SK-N-SH (cell line): ENCODE measurements at regions not wholly inside any gene's neighbourhood (a gene's known extent, or its start where the extent isn't known, plus 50 kb on each side); places are given as distances from the start of the nearest gene placed in this dataset.
A peak's percentile ranks its signal among the peaks of the same experiment; 100 is the strongest.

Experiments used
- CTCF ChIA-PET: fragments of 300-600, 350-600 bp; formaldehyde crosslinking; extraction: SDS; loops from one replicate; lab custom pipeline; 2021; lab: Yijun Ruan, JAX
- POLR2A ChIA-PET: fragments of 350-600 bp; sonication (Branson Sonifier 250); formaldehyde crosslinking; extraction: SDS; loops from one replicate; lab custom pipeline; 2020; ENCODE audit warnings: antibody characterized with exemption, inconsistent platforms; lab: Yijun Ruan, JAX
- DNase-seq: peaks from one replicate; pipeline ENCODE4 v3.0.0; 2012
- H2AFZ ChIP-seq: fragments of 200-600 bp; sonication (generic); 2 replicates; pipeline ENCODE4 v1.8.1; 2016; ENCODE audit warnings: antibody characterized with exemption, mild to moderate bottlenecking, low read depth
- H3F3A ChIP-seq: fragments of 200-600 bp; sonication (generic); replicated peaks from 2 replicates; pipeline ENCODE3; 2016; ENCODE audit warnings: antibody characterized with exemption, mild to moderate bottlenecking; ENCODE audit not compliant: insufficient read depth
- H3K27ac ChIP-seq, 2 experiments: fragments of 200-500 bp in 1 of 2; fragments of 200-600 bp in 1 of 2; sonication (Bioruptor generic) in 1 of 2; sonication (generic), shearing (Covaris generic) in 1 of 2; 2 replicates each; pipeline versions ENCODE4 v1.5.1 to v1.6.1; 2014 to 2016; ENCODE audit warnings: low read depth in 2 of 2, inconsistent platforms in 1 of 2, low read length in 1 of 2, mild to moderate bottlenecking in 1 of 2, mixed read lengths in 1 of 2
- H3K27me3 ChIP-seq: fragments of 200-600 bp; sonication (generic), shearing (Covaris generic); 2 replicates; pipeline ENCODE4 v1.6.1; 2016; ENCODE audit warnings: mixed run types; ENCODE audit not compliant: insufficient read depth
- H3K36me3 ChIP-seq, 2 experiments: fragments of 200-500 bp in 1 of 2; fragments of 200-600 bp in 1 of 2; sonication (Bioruptor generic) in 1 of 2; sonication (generic) in 1 of 2; replicated peaks in 1 of 2; 2 replicates each; pipeline versions ENCODE3 to v1.5.1; 2014 to 2016; ENCODE audit warnings: low read length in 1 of 2, mild to moderate bottlenecking in 1 of 2; ENCODE audit not compliant: insufficient read depth in 2 of 2, control insufficient read depth in 1 of 2
- H3K4me1 ChIP-seq, 2 experiments: fragments of 200-500 bp in 1 of 2; fragments of 200-600 bp in 1 of 2; sonication (Bioruptor generic) in 1 of 2; sonication (generic), shearing (Covaris generic) in 1 of 2; 2 replicates each; pipeline versions ENCODE4 v1.5.1 to v1.6.1; 2014 to 2016; ENCODE audit warnings: low read depth in 1 of 2, low read length in 1 of 2, mixed run types in 1 of 2; ENCODE audit not compliant: insufficient read depth in 2 of 2, control insufficient read depth in 1 of 2
- H3K4me2 ChIP-seq: fragments of 200-600 bp; sonication (generic), shearing (Covaris generic); 2 replicates; pipeline ENCODE4 v1.6.1; 2017; ENCODE audit warnings: mixed run types
- H3K4me3 ChIP-seq, 2 experiments: fragments of 200-500 bp in 1 of 2; fragments of 200-600 bp in 1 of 2; sonication (Bioruptor generic) in 1 of 2; sonication (generic), shearing (Covaris generic) in 1 of 2; 2 replicates each; pipeline versions ENCODE4 v1.5.1 to v1.8.1; 2014 to 2016; ENCODE audit warnings: low read depth in 2 of 2, inconsistent platforms in 1 of 2, low read length in 1 of 2, mild to moderate bottlenecking in 1 of 2, mixed read lengths in 1 of 2, moderate library complexity in 1 of 2
- H3K79me2 ChIP-seq: fragments of 200-600 bp; sonication (generic); 2 replicates; pipeline ENCODE4 v1.8.1; 2017; ENCODE audit warnings: mild to moderate bottlenecking; ENCODE audit not compliant: insufficient read depth
- H3K9ac ChIP-seq: fragments of 200-600 bp; sonication (generic); 2 replicates; pipeline ENCODE4 v1.6.1; 2017; ENCODE audit warnings: mixed run types
- H3K9me2 ChIP-seq: fragments of 200-600 bp; sonication (generic); 2 replicates; pipeline ENCODE4 v1.6.1; 2017; ENCODE audit warnings: mixed run types
- H3K9me3 ChIP-seq: fragments of 200-600 bp; sonication (generic); 2 replicates; pipeline ENCODE4 v1.6.1; 2017; ENCODE audit warnings: mixed run types, mild to moderate bottlenecking, moderate library complexity
- H4K20me1 ChIP-seq: fragments of 200-600 bp; sonication (generic); 2 replicates; pipeline ENCODE4 v1.6.1; 2017; ENCODE audit warnings: mild to moderate bottlenecking, mixed run types; ENCODE audit not compliant: insufficient read depth
- CHD2 ChIP-seq: fragments of 150-350 bp; IDR thresholded peaks from 2 replicates; pipeline ENCODE4 v1.6.1; 2018; ENCODE audit warnings: low read length; ENCODE audit not compliant: partially characterized antibody
- CTCF ChIP-seq: fragments of 200-600 bp; sonication (generic); IDR thresholded peaks from 2 replicates; pipeline ENCODE4 v1.6.1; 2017; ENCODE audit warnings: antibody characterized with exemption, mild to moderate bottlenecking, moderate library complexity
- ELF1 ChIP-seq: IDR thresholded peaks from 2 replicates; pipeline ENCODE4 v1.4.0; 2012
- EP300 ChIP-seq, 2 experiments: IDR thresholded peaks; 2 replicates each; pipeline versions ENCODE4 v1.4.0 to v1.6.1; 2012; ENCODE audit warnings: borderline replicate concordance in 1 of 2, low read depth in 1 of 2, low read length in 1 of 2
- EZH2phosphoT487 ChIP-seq: fragments of 200-600 bp; sonication (generic); IDR thresholded peaks from 2 replicates; pipeline ENCODE4 v1.6.1; 2017; ENCODE audit warnings: low read depth, mixed run types, mild to moderate bottlenecking, antibody characterized with exemption, moderate library complexity, borderline replicate concordance
- FOSL2 ChIP-seq: IDR thresholded peaks from 2 replicates; pipeline ENCODE4 v1.4.0; 2012; ENCODE audit warnings: low read depth, mild to moderate bottlenecking, moderate library complexity, borderline replicate concordance
- FOXJ3 ChIP-seq: sonication (generic); formaldehyde crosslinking; IDR thresholded peaks from 2 replicates; pipeline ENCODE4 v1.5.1; 2020; ENCODE audit warnings: mild to moderate bottlenecking, missing genetic modification reagents
- FOXM1 ChIP-seq: IDR thresholded peaks from 2 replicates; pipeline ENCODE4 v1.4.0; 2012; ENCODE audit warnings: low read depth, mild to moderate bottlenecking
- GATA2 ChIP-seq: sonication (generic); formaldehyde crosslinking; IDR thresholded peaks from 2 replicates; pipeline ENCODE4 v1.5.0; 2020; ENCODE audit warnings: mild to moderate bottlenecking, missing genetic modification reagents
- IRF3 ChIP-seq: fragments of 150-350 bp; IDR thresholded peaks from 2 replicates; pipeline ENCODE4 v1.6.1; 2016; ENCODE audit warnings: mild to moderate bottlenecking, low read depth, low read length
- JUND ChIP-seq: IDR thresholded peaks from 2 replicates; pipeline ENCODE4 v1.4.0; 2012
- MAX ChIP-seq: IDR thresholded peaks from 2 replicates; pipeline ENCODE4 v1.4.0; 2012; ENCODE audit warnings: low read depth
- MEF2A ChIP-seq: IDR thresholded peaks from 2 replicates; pipeline ENCODE4 v1.4.0; 2012; ENCODE audit warnings: low read depth, borderline replicate concordance
- MXI1 ChIP-seq: IDR thresholded peaks from 2 replicates; pipeline ENCODE4 v1.6.1; 2012; ENCODE audit warnings: mild to moderate bottlenecking, low read depth, low read length, improper control_type of control experiment
- NFIC ChIP-seq: IDR thresholded peaks from 2 replicates; pipeline ENCODE4 v1.4.0; 2012; ENCODE audit warnings: borderline replicate concordance
- NRF1 ChIP-seq: IDR thresholded peaks from 2 replicates; pipeline ENCODE4 v1.6.1; 2012; ENCODE audit warnings: low read depth, mild to moderate bottlenecking, low read length
- PBX3 ChIP-seq: IDR thresholded peaks from 2 replicates; pipeline ENCODE4; 2012
- POLR2AphosphoS5 ChIP-seq: IDR thresholded peaks from 2 replicates; pipeline ENCODE4 v1.6.1; 2012; ENCODE audit warnings: low read depth, low read length
- RAD21 ChIP-seq: IDR thresholded peaks from 2 replicates; pipeline ENCODE4 v1.6.1; 2012; ENCODE audit warnings: mild to moderate bottlenecking, low read length
- RCOR1 ChIP-seq: fragments of 150-350 bp; IDR thresholded peaks from 2 replicates; pipeline ENCODE4 v1.6.1; 2017; ENCODE audit warnings: antibody characterized with exemption, low read length
- RFX5 ChIP-seq: IDR thresholded peaks from 2 replicates; pipeline ENCODE4 v1.6.1; 2012; ENCODE audit warnings: mild to moderate bottlenecking, improper control_type of control experiment, low read length
- RXRA ChIP-seq: IDR thresholded peaks from 2 replicates; pipeline ENCODE4 v1.4.0; 2012; ENCODE audit warnings: low read depth, mild to moderate bottlenecking, borderline replicate concordance
- SIN3A ChIP-seq: IDR thresholded peaks from 2 replicates; pipeline ENCODE4 v1.6.1; 2012; ENCODE audit warnings: low read depth, mild to moderate bottlenecking, low read length, moderate library complexity, borderline replicate concordance
- SMC3 ChIP-seq: IDR thresholded peaks from 2 replicates; pipeline ENCODE4 v1.6.1; 2012; ENCODE audit warnings: low read depth, low read length, improper control_type of control experiment
- TAF1 ChIP-seq: IDR thresholded peaks from 2 replicates; pipeline ENCODE4 v1.6.1; 2012; ENCODE audit warnings: low read depth, mild to moderate bottlenecking, low read length, moderate library complexity, borderline replicate concordance
- TCF12 ChIP-seq: IDR thresholded peaks from 2 replicates; pipeline ENCODE4 v1.4.0; 2012
- TEAD4 ChIP-seq: IDR thresholded peaks from 2 replicates; pipeline ENCODE4 v1.4.0; 2012; ENCODE audit warnings: mild to moderate bottlenecking, borderline replicate concordance; ENCODE audit not compliant: insufficient read depth
- YY1 ChIP-seq: IDR thresholded peaks from 2 replicates; pipeline ENCODE4 v1.4.0; 2012; ENCODE audit warnings: low read depth, mild to moderate bottlenecking
- ZBTB33 ChIP-seq: IDR thresholded peaks from 2 replicates; pipeline ENCODE4 v1.4.0; 2012; ENCODE audit warnings: low read depth, borderline replicate concordance
- WGBS: methylation state at CpG from one replicate; pipeline ENCODE4 v1.1.6; 2017; ENCODE audit warnings: low lambda C conversion rate; 5-methylcytosine and 5-hydroxymethylcytosine counted together

GRCh38 chr1:193335806-193336428, 149.5 kb upstream of the B3GALT2 start:
- ChIA-PET POLR2A (no interaction called here), CTCF (no interaction called here)
- H3K9ac ChIP-seq, result no peak overlapping the region
- WGBS, result 11% methylated on average over 1 of the region's 1 CpG
- H3K79me2 ChIP-seq, result no peaks in the 10 kb centered on the region
- H2AFZ ChIP-seq, result peak overlapping the region; percentile 57; the same call in 1 of the 2 replicates
- H3K4me2 ChIP-seq, result no peak overlapping the region
- no peak overlapping the region for H3K4me3 ChIP-seq
- no peaks in the 10 kb centered on the region for H4K20me1 ChIP-seq
- H3K9me2 ChIP-seq, result no peaks in the 10 kb centered on the region
- peaks cover 14% of the 10 kb centered on the region; the same call in 1 of the 2 replicates for H3K9me3 ChIP-seq
- peak overlapping the region; percentile 51 to 93 for H3K27ac ChIP-seq
- H3K4me1 ChIP-seq, result peaks cover 0 to 5% of the 10 kb centered on the region in 2 experiments; a peak in 2 of 4 replicates
- TF ChIP-seq CHD2 (no peak), GATA2 (no peak), JUND (peak; percentile 16; the same call in 1 of the 2 replicates), RAD21 (no peak), NFIC (no peak; the same call in 1 of the 2 replicates), RCOR1 (no peak), FOXM1 (0 out of 2 replicates have a peak, but pooled peaks have one; percentile 21), EZH2phosphoT487 (no peak), TEAD4 (peak; percentile 43; the same call in 1 of the 2 replicates), FOXJ3 (CRISPR knock-in tag) (no peak), IRF3 (no peak), ELF1 (no peak), MAX (no peak), MXI1 (no peak), SIN3A (0 out of 2 replicates have a peak, but pooled peaks have one; percentile 14), EP300 (IDR thresholded peaks at IDR 0.05; ENCODE audit: borderline replicate concordance in 1 of 2, low read depth in 1 of 2, low read length in 1 of 2) (peak in 1 of 2 experiments; percentile 66; a peak in 1 of 4 replicates), CTCF (no peak), SMC3 (no peak), PBX3 (peak; percentile 80), RFX5 (no peak), NRF1 (no peak), ZBTB33 (no peak), POLR2AphosphoS5 (peak; percentile 40; the same call in 1 of the 2 replicates), RXRA (peak; percentile 72), TCF12 (peak; percentile 88), FOSL2 (peak; percentile 9; the same call in 1 of the 2 replicates), YY1 (peak; percentile 41; the same call in 1 of the 2 replicates), MEF2A (0 out of 2 replicates have a peak, but pooled peaks have one; percentile 19), TAF1 (no peak)
- no peaks in the 10 kb centered on the region for H3K27me3 ChIP-seq
- H3K36me3 ChIP-seq, result no peaks in the 10 kb centered on the region
- H3F3A ChIP-seq, result peaks cover 13% of the 10 kb centered on the region
- no peak for DNase-seq
